GM21717 (cell line): ENCODE measurements at regions not wholly inside any gene's neighbourhood (a gene's known extent, or its start where the extent isn't known, plus 50 kb on each side); places are given as distances from the start of the nearest gene placed in this dataset.

Experiments used
- ATAC-seq: cut with Tn5 transposase; IDR thresholded peaks from one replicate; pipeline ENCODE4 v1.9.1; 2021; ENCODE audit warnings: mild to moderate bottlenecking, moderate library complexity; ENCODE audit not compliant: unreplicated experiment

GRCh38 chr6:95240514-95240913, 336.8 kb upstream of the MANEA start:
- no peak for ATAC-seq

GRCh38 chr6:95242560-95242959, 334.8 kb upstream of the MANEA start:
- ATAC-seq, result no peak

GRCh38 chr6:95243053-95243452, 334.3 kb upstream of the MANEA start:
- ATAC-seq, result no peak

GRCh38 chr6:95244751-95245150, 332.6 kb upstream of the MANEA start:
- no peak for ATAC-seq

- no peak for ATAC-seq
Measured at GRCh38 chr6:95248499-95248898, 328.8 kb upstream of the MANEA start.

GRCh38 chr6:95249175-95249574, 328.2 kb upstream of the MANEA start:
- ATAC-seq, result no peak

GRCh38 chr6:95249661-95250060, 327.7 kb upstream of the MANEA start:
- ATAC-seq, result no peak

- ATAC-seq, result no peak
Measured at GRCh38 chr6:95263840-95264239, 313.5 kb upstream of the MANEA start.

GRCh38 chr6:95266537-95267258, 310.6 kb upstream of the MANEA start:
- no peak for ATAC-seq

- ATAC-seq, result no peak
Measured at GRCh38 chr6:95274686-95275235, 302.6 kb upstream of the MANEA start.

GRCh38 chr6:95279616-95280015, 297.7 kb upstream of the MANEA start:
- ATAC-seq, result no peak

GRCh38 chr6:95280686-95281273, 296.6 kb upstream of the MANEA start:
- ATAC-seq, result no peak

- ATAC-seq, result no peak
Measured at GRCh38 chr6:95285881-95286280, 291.5 kb upstream of the MANEA start.

GRCh38 chr6:95286874-95287273, 290.5 kb upstream of the MANEA start:
- ATAC-seq, result no peak

- ATAC-seq, result no peak
Measured at GRCh38 chr6:95288251-95288650, 289.1 kb upstream of the MANEA start.

GRCh38 chr6:95292011-95292410, 285.3 kb upstream of the MANEA start:
- no peak for ATAC-seq

GRCh38 chr6:95293257-95293656, 284.1 kb upstream of the MANEA start:
- no peak for ATAC-seq

- ATAC-seq, result no peak
Measured at GRCh38 chr6:95294043-95294442, 283.3 kb upstream of the MANEA start.

GRCh38 chr6:95309545-95309944, 267.8 kb upstream of the MANEA start:
- ATAC-seq, result no peak

GRCh38 chr6:95318137-95318536, 259.2 kb upstream of the MANEA start:
- ATAC-seq, result no peak

GRCh38 chr6:95321126-95321525, 256.2 kb upstream of the MANEA start:
- no peak for ATAC-seq

GRCh38 chr6:95325916-95326315, 251.4 kb upstream of the MANEA start:
- no peak for ATAC-seq

GRCh38 chr6:95328231-95328630, 249.1 kb upstream of the MANEA start:
- no peak for ATAC-seq
